Vagina (tissue), 2 donors: ENCODE measurements at regions not wholly inside any gene's neighbourhood (a gene's known extent, or its start where the extent isn't known, plus 50 kb on each side); places are given as distances from the start of the nearest gene placed in this dataset.

ENCODE experiments used
- CTCF ChIP-seq, 3 experiments: fragments of 450-650 bp in 2 of 3; fragments of 200-600 bp in 1 of 3; sonication (generic) in 1 of 3; IDR thresholded peaks; one replicate each; pipeline ENCODE4 v1.5.1; 2017 to 2019; ENCODE audit warnings: antibody characterized with exemption in 3 of 3, mild to moderate bottlenecking in 2 of 3, moderate library complexity in 2 of 3
- POLR2A ChIP-seq, 2 donors: fragments of 450-650 bp; IDR thresholded peaks; one replicate each; pipeline ENCODE4 v1.6.1; 2017; ENCODE audit warnings: antibody characterized with exemption in 2 of 2, mild to moderate bottlenecking in 2 of 2, moderate library complexity in 2 of 2
- POLR2AphosphoS5 ChIP-seq, 2 donors: sonication (generic); formaldehyde crosslinking; IDR thresholded peaks; one replicate each; pipeline ENCODE4 v1.9.0; 2017; ENCODE audit warnings: antibody characterized with exemption in 2 of 2, mild to moderate bottlenecking in 2 of 2, low read depth in 1 of 2; ENCODE audit not compliant: insufficient read depth in 1 of 2

GRCh38 chr2:8628866-8629209 lies 53.0 kb upstream of the ID2 start:
- TF ChIP-seq POLR2A (IDR thresholded peaks at IDR 0.05): no peak
- no peak for TF ChIP-seq POLR2AphosphoS5 (IDR thresholded peaks at IDR 0.05; ENCODE audit: insufficient read depth in 1 of 2, low read depth in 1 of 2)
- TF ChIP-seq CTCF (IDR thresholded peaks at IDR 0.05): no peak
